Keratinocyte (primary cell): ENCODE measurements at regions not wholly inside any gene's neighbourhood (a gene's known extent, or its start where the extent isn't known, plus 50 kb on each side); places are given as distances from the start of the nearest gene placed in this dataset.

Experiments
- DNase-seq: peaks from one replicate; pipeline ENCODE4 v3.0.0-alpha.2; 2011; ENCODE audit warnings: low read depth, missing footprints, low spot score
- FAIRE-seq: peaks from 2 replicates; lab custom pipeline; 2011; peaks lifted over from hg19 to GRCh38; lab: Jason Lieb, UNC
- H2AFZ ChIP-seq: 2 replicates; pipeline ENCODE4 v1.6.0; 2012; ENCODE audit warnings: low read length, control low read depth, inconsistent platforms; ENCODE audit not compliant: control insufficient read depth
- H3K27ac ChIP-seq: 2 replicates; pipeline ENCODE4 v1.5.1; 2011; ENCODE audit warnings: low read length; ENCODE audit not compliant: control insufficient read depth, insufficient read depth
- H3K27me3 ChIP-seq: 3 replicates; pipeline ENCODE4 v1.6.0; 2011; ENCODE audit warnings: low read length; ENCODE audit not compliant: control insufficient read depth, insufficient read depth; ENCODE audit errors: extremely low read depth
- H3K36me3 ChIP-seq, 2 experiments: 2 replicates in 1 of 2; 3 replicates in 1 of 2; pipeline ENCODE4 v1.5.1; 2011; ENCODE audit warnings: low read length in 2 of 2, mild to moderate bottlenecking in 1 of 2; ENCODE audit not compliant: control insufficient read depth in 2 of 2, insufficient read depth in 2 of 2; ENCODE audit errors: extremely low read depth in 1 of 2
- H3K4me1 ChIP-seq: 3 replicates; pipeline ENCODE4 v1.5.1; 2011; ENCODE audit warnings: low read length; ENCODE audit not compliant: control insufficient read depth, insufficient read depth; ENCODE audit errors: extremely low read depth
- H3K4me2 ChIP-seq: 3 replicates; pipeline ENCODE4 v1.6.0; 2011; ENCODE audit warnings: low read depth, low read length; ENCODE audit not compliant: control insufficient read depth, insufficient read depth; ENCODE audit errors: extremely low read depth
- H3K4me3 ChIP-seq, 3 experiments: fragments of 200-600 bp in 1 of 3; sonication (generic) in 1 of 3; 2 replicates in 2 of 3; 3 replicates in 1 of 3; pipeline ENCODE4 v1.5.1; 2011 to 2016; ENCODE audit warnings: low read length in 3 of 3, mild to moderate bottlenecking in 3 of 3, control low read depth in 2 of 3, inconsistent platforms in 1 of 3, low read depth in 1 of 3, mixed read lengths in 1 of 3, mixed run types in 1 of 3, moderate library complexity in 1 of 3; ENCODE audit not compliant: control insufficient read depth in 2 of 3, insufficient read depth in 2 of 3; ENCODE audit errors: extremely low read depth in 1 of 3
- H3K79me2 ChIP-seq: 2 replicates; pipeline ENCODE4 v1.6.0; 2012; ENCODE audit warnings: low read length; ENCODE audit not compliant: control insufficient read depth, insufficient read depth
- H3K9ac ChIP-seq: 3 replicates; pipeline ENCODE4 v1.6.0; 2011; ENCODE audit warnings: low read length; ENCODE audit not compliant: control insufficient read depth, insufficient read depth; ENCODE audit errors: extremely low read depth
- H3K9me1 ChIP-seq: 3 replicates; pipeline ENCODE4 v1.6.0; 2011; ENCODE audit warnings: low read length; ENCODE audit not compliant: control insufficient read depth, insufficient read depth; ENCODE audit errors: extremely low read depth
- H3K9me3 ChIP-seq: 2 replicates; pipeline ENCODE4 v1.5.1; 2012; ENCODE audit warnings: low read depth, low read length; ENCODE audit not compliant: control insufficient read depth
- H4K20me1 ChIP-seq: 3 replicates; pipeline ENCODE4 v1.6.0; 2011; ENCODE audit warnings: low read length; ENCODE audit not compliant: control insufficient read depth, insufficient read depth; ENCODE audit errors: extremely low read depth
- CTCF ChIP-seq, 3 experiments: IDR thresholded peaks in 1 of 3; conservative IDR thresholded peaks in 1 of 3; optimal IDR thresholded peaks in 1 of 3; 2 replicates in 2 of 3; 3 replicates in 1 of 3; pipeline versions ENCODE3 to v1.5.1; 2011; ENCODE audit warnings: low read length in 3 of 3, mild to moderate bottlenecking in 3 of 3, moderate library complexity in 2 of 3, control low read depth in 1 of 3, inconsistent platforms in 1 of 3; ENCODE audit not compliant: insufficient read depth in 2 of 3; ENCODE audit errors: extremely low read depth in 1 of 3
- EZH2 ChIP-seq: IDR thresholded peaks from one replicate; pipeline ENCODE4 v1.6.1; 2012; ENCODE audit warnings: inconsistent platforms, mild to moderate bottlenecking, low read length, moderate library complexity
- dilution Hi-C: fragments of 300-500 bp; cut with MboI; formaldehyde crosslinking; loops from one replicate; pipeline ENCODE4 v1.7.0; 2020; ENCODE audit warnings: low sequenced_read_pairs; ENCODE audit not compliant: extremely low pct_ligation_motif_present

DNA sequence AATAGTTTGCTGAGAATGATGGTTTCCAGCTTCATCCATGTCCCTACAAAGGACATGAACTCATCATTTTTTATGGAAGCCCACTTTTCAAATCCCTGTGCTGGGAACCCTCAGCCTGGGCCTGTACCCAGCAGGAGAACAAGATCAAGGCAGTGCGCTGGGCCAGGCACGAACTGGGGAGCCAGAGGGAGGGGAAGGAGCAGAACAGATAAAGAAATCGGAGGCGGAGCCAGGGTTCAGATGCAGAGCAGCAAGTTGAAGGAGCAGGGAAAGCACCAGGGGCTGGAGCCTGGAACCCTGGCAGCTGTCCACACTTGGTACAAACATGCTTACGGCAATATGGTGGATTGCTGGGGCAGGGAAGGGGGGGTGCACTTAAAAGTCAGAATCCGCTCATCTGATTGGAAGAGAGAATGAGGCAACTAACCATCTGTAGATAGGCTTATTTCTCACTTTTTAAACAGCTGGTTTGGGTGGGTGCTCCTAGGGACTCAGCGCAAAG lies 107.5 kb downstream of the NOG start:
- dilution Hi-C loops: no loop called here
- H3K36me3 ChIP-seq: no peaks in the 10 kb centered on the region
- H3K9me1 ChIP-seq: no peaks in the 10 kb centered on the region
- H3K27me3 ChIP-seq: no peaks in the 10 kb centered on the region
- no peaks in the 10 kb centered on the region for H3K79me2 ChIP-seq
- no peaks in the 10 kb centered on the region for H4K20me1 ChIP-seq
- H3K9me3 ChIP-seq: no peaks in the 10 kb centered on the region
- H3K4me3 ChIP-seq: no peak overlapping the region
- no peak overlapping the region for H3K9ac ChIP-seq
- no peak overlapping the region for H3K27ac ChIP-seq
- no peak for TF ChIP-seq CTCF (optimal IDR thresholded peaks at IDR 0.05 in 1 of 3, IDR thresholded peaks at IDR 0.05 in 1 of 3, conservative IDR thresholded peaks at IDR 0.05 in 1 of 3; ENCODE audit: extremely low read depth in 1 of 3, insufficient read depth in 2 of 3, low read length in 3 of 3)
- TF ChIP-seq EZH2: no peak
- H2AFZ ChIP-seq: no peak overlapping the region
- H3K4me1 ChIP-seq: peaks cover 18% of the 10 kb centered on the region
- no peak for FAIRE-seq
- DNase-seq: no peak
- H3K4me2 ChIP-seq: no peak overlapping the region

- TF ChIP-seq CTCF (optimal IDR thresholded peaks at IDR 0.05 in 1 of 3, IDR thresholded peaks at IDR 0.05 in 1 of 3, conservative IDR thresholded peaks at IDR 0.05 in 1 of 3; ENCODE audit: extremely low read depth in 1 of 3, insufficient read depth in 2 of 3, low read length in 3 of 3) (no peak), EZH2 (no peak)
- Histone ChIP-seq H3K27me3 (no peaks in the 10 kb centered on the region), H3K9me1 (no peaks in the 10 kb centered on the region), H3K9ac (no peak overlapping the region), H2AFZ (no peak overlapping the region), H3K4me1 (no peaks in the 10 kb centered on the region), H3K36me3 (no peaks in the 10 kb centered on the region), H3K4me2 (no peak overlapping the region), H3K9me3 (no peaks in the 10 kb centered on the region), H4K20me1 (no peaks in the 10 kb centered on the region), H3K4me3 (no peak overlapping the region), H3K79me2 (no peaks in the 10 kb centered on the region), H3K27ac (no peak overlapping the region)
- dilution Hi-C loops: no loop called here
- DNase-seq (no peak), FAIRE-seq (peak; percentile 32)
Observed at GRCh38 chr17:56707312-56708219, 114.1 kb downstream of the NOG start.
